ENCODE measurements at regions not wholly inside any gene's neighbourhood (a gene's known extent, or its start where the extent isn't known, plus 50 kb on each side); places are given as distances from the start of the nearest gene placed in this dataset.

- H3K4me2 ChIP-seq = no peak overlapping the region
- H3K4me3 ChIP-seq = no peak overlapping the region
- no peaks in the 10 kb centered on the region for H3K4me1 ChIP-seq
- 92% methylated on average over 1 of the region's 1 CpG for WGBS (ENCODE audit: missing lambda C conversion rate)
- ATAC-seq = no peak
- no peaks in the 10 kb centered on the region for H3K9me3 ChIP-seq
- no peak for TF ChIP-seq SREBF2 (IDR thresholded peaks at IDR 0.05)
- TF ChIP-seq ZSCAN20 (CRISPR knock-in tag; IDR thresholded peaks at IDR 0.05) = no peak
- no peak for TF ChIP-seq RFX5 (IDR thresholded peaks at IDR 0.05)
- peak; percentile 88 for TF ChIP-seq MAFK (IDR thresholded peaks at IDR 0.05; ENCODE audit: partially characterized antibody)
- ChIA-PET POLR2A (no interaction called here), CTCF (no interaction called here)
- no peak for DNase-seq (ENCODE audit: low read depth in 1 of 2, low spot score in 1 of 2)
- FAIRE-seq = no peak
- H3K27ac ChIP-seq = no peak overlapping the region
These were observed 434.0 kb downstream of the BRINP3 start for GRCh38 chr1:190043655-190044054.

GRCh38 chr1:190046231-190046630, 431.4 kb downstream of the BRINP3 start:
- ChIA-PET POLR2A (no interaction called here), CTCF (no interaction called here)
- H3K4me1 ChIP-seq = peaks cover 3% of the 10 kb centered on the region; the same call in 1 of the 3 replicates
- TF ChIP-seq BHLHE40 (IDR thresholded peaks at IDR 0.05; ENCODE audit: low read depth, low read length) (no peak), RARB (CRISPR knock-in tag; IDR thresholded peaks at IDR 0.05) (no peak)
- H3K4me2 ChIP-seq = no peak overlapping the region
- DNase-seq (ENCODE audit: low read depth in 1 of 2, low spot score in 1 of 2) (no peak), ATAC-seq (no peak), FAIRE-seq (no peak)
- H3K9me3 ChIP-seq = no peaks in the 10 kb centered on the region
- H3K27ac ChIP-seq = no peak overlapping the region
- H3K4me3 ChIP-seq = no peak overlapping the region

Small RNAs in the stretch of these regions (small RNA-seq; reads per million reads assigned to genes)
- gene AL136372.1 (0 reads per million in 6 experiments), gene AL357559.1 (0 reads per million in 6 experiments), gene AL391813.1 (0 reads per million in 6 experiments), gene RNA5SP73 (0 reads per million in 6 experiments)

All from A549 (cell line).